GM18907 (cell line): ENCODE measurements at regions not wholly inside any gene's neighbourhood (a gene's known extent, or its start where the extent isn't known, plus 50 kb on each side); places are given as distances from the start of the nearest gene placed in this dataset.

Source experiments
- ATAC-seq: cut with Tn5 transposase; IDR thresholded peaks from one replicate; pipeline ENCODE4 v1.9.1; 2021; ENCODE audit warnings: mild to moderate bottlenecking, moderate library complexity; ENCODE audit not compliant: unreplicated experiment

GRCh38 chr5:63374085-63374484 lies 588.2 kb downstream of the HTR1A start:
- ATAC-seq: no peak

GRCh38 chr5:63351164-63351563 lies 611.1 kb downstream of the HTR1A start:
- ATAC-seq: no peak

GRCh38 chr5:63346451-63346850 lies 615.8 kb downstream of the HTR1A start:
- ATAC-seq: no peak

GRCh38 chr5:63341442-63341841 lies 620.8 kb downstream of the HTR1A start:
- no peak for ATAC-seq

- ATAC-seq: no peak
Observed at GRCh38 chr5:63323926-63324325, 638.3 kb downstream of the HTR1A start.

GRCh38 chr5:63314551-63314950 lies 647.7 kb downstream of the HTR1A start:
- no peak for ATAC-seq

- no peak for ATAC-seq
Observed at GRCh38 chr5:63310644-63311043, 651.6 kb downstream of the HTR1A start.

GRCh38 chr5:63306909-63307308 lies 655.3 kb downstream of the HTR1A start:
- no peak for ATAC-seq

- no peak for ATAC-seq
Observed at GRCh38 chr5:63293317-63293716, 668.9 kb downstream of the HTR1A start.

- no peak for ATAC-seq
Observed at GRCh38 chr5:63286724-63287123, 675.5 kb downstream of the HTR1A start.

GRCh38 chr5:63263411-63263810 lies 684.8 kb downstream of the LRRC70 start:
- ATAC-seq: no peak

GRCh38 chr5:63262185-63262981 lies 683.8 kb downstream of the LRRC70 start:
- no peak for ATAC-seq

GRCh38 chr5:63261695-63262094 lies 683.1 kb downstream of the LRRC70 start:
- ATAC-seq: no peak

- ATAC-seq: no peak
Observed at GRCh38 chr5:63255594-63255993, 677.0 kb downstream of the LRRC70 start.

- ATAC-seq: no peak
Observed at GRCh38 chr5:63250939-63251338, 672.3 kb downstream of the LRRC70 start.

- no peak for ATAC-seq
Observed at GRCh38 chr5:63249960-63250359, 671.3 kb downstream of the LRRC70 start.

GRCh38 chr5:63247651-63248050 lies 669.0 kb downstream of the LRRC70 start:
- ATAC-seq: no peak

GRCh38 chr5:63245271-63245670 lies 666.7 kb downstream of the LRRC70 start:
- ATAC-seq: no peak

- ATAC-seq: no peak
Observed at GRCh38 chr5:63240063-63240755, 661.6 kb downstream of the LRRC70 start.

- no peak for ATAC-seq
Observed at GRCh38 chr5:63233911-63234310, 655.3 kb downstream of the LRRC70 start.

GRCh38 chr5:63233361-63233760 lies 654.7 kb downstream of the LRRC70 start:
- no peak for ATAC-seq

- ATAC-seq: no peak
Observed at GRCh38 chr5:63230754-63231153, 652.1 kb downstream of the LRRC70 start.
